ENCODE measurements at regions not wholly inside any gene's neighbourhood (a gene's known extent, or its start where the extent isn't known, plus 50 kb on each side); places are given as distances from the start of the nearest gene placed in this dataset.

GRCh38 chr11:119865661-119866156, 136.7 kb upstream of the NECTIN1 start:
- H3K27me3 ChIP-seq (ENCODE audit: control insufficient read depth, insufficient read depth, low read length): peaks cover 16% of the 10 kb centered on the region
- no peak overlapping the region for H3K4me3 ChIP-seq (ENCODE audit: low read depth, low read length)
- DNase-seq (ENCODE audit: low read depth, low spot score): no peak
- no peak overlapping the region for H3K27ac ChIP-seq (ENCODE audit: low read depth, low read length)
- H3K9me3 ChIP-seq (ENCODE audit: control insufficient read depth, insufficient read depth, low read length): no peaks in the 10 kb centered on the region
- ChIA-PET CTCF (no interaction called here), POLR2A (no interaction called here)
- no peak for TF ChIP-seq CTCF (IDR thresholded peaks at IDR 0.05; ENCODE audit: low read depth, low read length)

DNA sequence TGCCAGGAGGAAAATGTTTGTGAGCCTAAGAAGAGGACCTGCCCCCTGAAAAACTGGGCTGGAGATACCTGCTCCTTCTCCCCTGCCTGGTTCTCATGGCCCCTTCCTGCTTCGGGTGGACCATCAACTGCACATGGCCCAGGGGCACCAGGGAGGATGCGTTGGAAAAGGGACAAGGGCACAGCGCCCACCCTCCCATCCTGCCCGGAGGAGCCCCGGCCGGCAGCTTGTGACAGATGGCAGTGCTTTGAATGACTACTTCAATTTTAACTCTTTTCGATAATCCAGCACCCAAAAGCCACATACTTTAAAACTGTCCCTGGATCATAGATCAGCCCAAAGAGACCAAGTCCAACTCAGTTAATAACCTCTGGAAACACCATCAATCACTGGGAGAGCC, 135.8 kb upstream of the NECTIN1 start:
- POLR2A ChIA-PET: no interaction called here
- DNase-seq (ENCODE audit: low read depth, low spot score): no peak
- peaks cover 16% of the 10 kb centered on the region for H3K27me3 ChIP-seq (ENCODE audit: control insufficient read depth, insufficient read depth, low read length)
- H3K27ac ChIP-seq (ENCODE audit: low read depth, low read length): no peak overlapping the region
- H3K4me3 ChIP-seq (ENCODE audit: low read depth, low read length): no peak overlapping the region
- no peak for TF ChIP-seq CTCF (IDR thresholded peaks at IDR 0.05; ENCODE audit: low read depth, low read length)
- no peaks in the 10 kb centered on the region for H3K9me3 ChIP-seq (ENCODE audit: control insufficient read depth, insufficient read depth, low read length)
- CTCF ChIA-PET: no interaction called here

DNA sequence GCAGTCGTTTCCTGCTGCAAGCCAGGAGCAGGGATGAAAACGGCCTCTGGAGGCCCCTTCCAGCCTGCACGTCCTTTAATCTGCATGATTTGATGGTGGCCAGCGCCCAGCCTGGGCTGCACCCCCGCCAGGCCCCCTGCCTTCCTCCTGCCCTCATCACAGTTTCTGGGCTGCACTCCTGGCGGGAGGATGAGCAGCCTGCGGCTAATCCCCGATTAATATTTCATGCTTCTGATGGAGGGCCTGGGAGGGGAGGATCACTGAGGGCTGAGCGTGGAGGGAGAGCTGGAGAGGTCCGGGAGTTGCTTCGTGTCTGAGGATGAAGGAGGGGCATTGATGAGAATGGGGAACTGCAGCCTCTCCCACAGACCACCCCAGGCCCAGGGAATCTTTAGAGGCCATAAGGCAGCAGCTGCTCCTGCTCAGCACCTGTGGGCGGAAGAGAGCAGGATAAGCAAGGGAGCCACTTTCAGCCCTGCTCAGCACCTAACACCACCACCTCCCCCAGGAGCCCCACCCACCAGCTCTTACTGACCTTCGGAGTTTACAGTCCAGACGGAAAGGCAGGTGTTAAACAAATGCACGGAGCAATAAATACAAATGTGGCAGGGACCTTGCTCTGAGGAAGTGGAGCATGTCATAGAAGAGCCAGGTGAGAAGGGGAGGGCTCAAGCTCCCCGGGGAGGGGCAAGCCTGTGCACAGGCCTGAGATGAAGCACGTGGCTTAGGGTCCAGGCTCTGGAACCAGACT, 135.0 kb upstream of the NECTIN1 start:
- Histone ChIP-seq H3K27me3 (ENCODE audit: control insufficient read depth, insufficient read depth, low read length) (peaks cover 22% of the 10 kb centered on the region), H3K9me3 (ENCODE audit: control insufficient read depth, insufficient read depth, low read length) (no peaks in the 10 kb centered on the region), H3K4me3 (ENCODE audit: low read depth, low read length) (no peak overlapping the region), H3K27ac (ENCODE audit: low read depth, low read length) (no peak overlapping the region)
- ChIA-PET CTCF (no interaction called here), POLR2A (no interaction called here)
- no peak for TF ChIP-seq CTCF (IDR thresholded peaks at IDR 0.05; ENCODE audit: low read depth, low read length)
- DNase-seq (ENCODE audit: low read depth, low spot score): no peak

DNA sequence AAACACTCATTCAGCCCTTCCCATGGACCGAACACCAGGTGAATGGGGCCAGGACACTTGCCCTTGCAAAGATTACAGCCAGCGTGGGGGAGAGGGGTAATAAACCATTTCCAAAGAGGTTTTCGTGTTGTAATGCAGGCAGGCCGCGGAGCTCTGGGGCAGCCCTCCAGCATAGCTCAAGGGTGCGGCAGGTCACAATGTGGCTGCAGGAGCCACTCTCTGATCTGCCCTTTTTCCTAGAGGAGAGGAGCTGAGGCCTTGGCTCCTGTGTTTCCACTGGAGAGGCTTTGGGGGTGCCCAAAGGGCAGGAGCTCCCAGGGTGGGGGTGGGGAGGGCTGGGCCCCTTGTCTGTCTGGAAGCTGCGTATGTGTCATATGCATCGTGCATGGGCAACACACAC, 134.2 kb upstream of the NECTIN1 start:
- Histone ChIP-seq H3K27ac (ENCODE audit: low read depth, low read length) (no peak overlapping the region), H3K9me3 (ENCODE audit: control insufficient read depth, insufficient read depth, low read length) (no peaks in the 10 kb centered on the region), H3K4me3 (ENCODE audit: low read depth, low read length) (no peak overlapping the region), H3K27me3 (ENCODE audit: control insufficient read depth, insufficient read depth, low read length) (peaks cover 27% of the 10 kb centered on the region)
- no peak for TF ChIP-seq CTCF (IDR thresholded peaks at IDR 0.05; ENCODE audit: low read depth, low read length)
- CTCF ChIA-PET: no interaction called here
- POLR2A ChIA-PET: no interaction called here
- DNase-seq (ENCODE audit: low read depth, low spot score): no peak

GRCh38 chr11:119861160-119861559, 132.2 kb upstream of the NECTIN1 start:
- DNase-seq (ENCODE audit: low read depth, low spot score): no peak
- no peak overlapping the region for H3K27ac ChIP-seq (ENCODE audit: low read depth, low read length)
- H3K9me3 ChIP-seq (ENCODE audit: control insufficient read depth, insufficient read depth, low read length): no peaks in the 10 kb centered on the region
- H3K4me3 ChIP-seq (ENCODE audit: low read depth, low read length): no peak overlapping the region
- peaks cover 24% of the 10 kb centered on the region for H3K27me3 ChIP-seq (ENCODE audit: control insufficient read depth, insufficient read depth, low read length)
- ChIA-PET POLR2A (no interaction called here), CTCF (interaction anchor here (0.6 kb wide), 1 partner anchor 195 kb away, joined by 3 read pairs; no protein-coding TSS in a partner anchor)
- TF ChIP-seq CTCF (IDR thresholded peaks at IDR 0.05; ENCODE audit: low read depth, low read length): no peak
